Urothelium cell line (cell line): ENCODE measurements at regions not wholly inside any gene's neighbourhood (a gene's known extent, or its start where the extent isn't known, plus 50 kb on each side); places are given as distances from the start of the nearest gene placed in this dataset.

ENCODE experiments used
- DNase-seq: peaks from one replicate; pipeline ENCODE4 v3.0.0; 2011; ENCODE audit warnings: low spot score, mixed read lengths
- FAIRE-seq: peaks from 2 replicates; lab custom pipeline; 2011; peaks lifted over from hg19 to GRCh38; lab: Jason Lieb, UNC

DNA sequence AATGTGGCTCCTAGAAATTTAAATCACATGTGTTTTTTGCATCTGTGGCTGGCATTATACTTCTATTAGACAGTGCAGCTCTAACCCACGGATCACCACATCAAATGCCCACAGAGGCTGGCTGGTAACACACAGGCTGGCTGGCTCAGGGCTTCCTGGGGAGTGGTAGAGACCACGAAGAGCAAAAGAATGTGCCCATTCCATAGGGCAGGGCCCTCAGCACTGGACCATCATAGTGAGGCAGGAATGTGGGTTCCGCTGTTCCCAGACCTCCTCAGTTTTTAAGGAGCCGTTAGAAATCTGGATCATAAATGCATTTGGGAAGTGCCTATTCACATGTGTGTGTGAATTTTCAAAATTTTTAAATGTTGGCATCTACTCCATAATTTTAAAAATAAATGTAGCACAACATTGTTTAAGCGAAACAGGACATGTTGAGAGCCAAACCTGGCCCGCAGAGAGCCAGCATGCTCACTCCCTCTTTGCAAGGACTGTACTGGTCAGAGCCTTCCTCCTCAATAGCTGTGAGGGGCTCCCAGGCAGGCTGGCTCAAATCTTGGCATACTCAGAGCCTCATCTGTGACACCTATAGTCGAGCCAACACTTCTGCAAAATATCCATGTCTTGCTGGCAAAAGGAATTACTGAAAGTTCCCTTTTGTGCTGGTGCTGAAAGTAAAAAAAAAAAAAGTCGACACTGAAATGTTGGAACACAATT is 190.5 kb downstream of the FNDC1 start:
- FAIRE-seq (no peak), DNase-seq (no peak)

GRCh38 chr6:159358562-159358961 is 189.4 kb downstream of the FNDC1 start:
- FAIRE-seq (no peak), DNase-seq (no peak)

GRCh38 chr6:159357211-159357915 is 188.2 kb downstream of the FNDC1 start:
- FAIRE-seq: no peak
- no peak for DNase-seq

GRCh38 chr6:159353193-159353592 is 184.0 kb downstream of the FNDC1 start:
- DNase-seq (no peak), FAIRE-seq (no peak)

DNA sequence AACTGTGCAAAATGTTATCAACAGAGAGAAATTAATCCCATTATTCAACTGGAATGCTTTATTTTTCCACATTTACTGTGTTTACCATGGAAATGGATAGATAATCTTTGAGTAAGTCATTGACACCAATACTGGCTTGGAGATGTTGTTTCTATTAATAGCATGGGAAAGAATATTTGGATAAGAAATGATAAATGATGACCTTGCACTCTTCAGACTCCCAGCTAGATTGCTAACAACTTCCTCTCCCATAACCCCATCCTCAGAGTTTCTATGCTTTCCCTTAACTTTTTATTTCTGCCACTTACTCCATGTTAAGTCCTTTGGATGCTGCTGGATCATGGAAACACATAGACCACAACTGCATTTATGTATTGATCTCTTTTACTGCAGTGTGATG is 182.5 kb downstream of the FNDC1 start:
- FAIRE-seq: no peak
- DNase-seq: no peak

GRCh38 chr6:159349915-159350314 is 180.7 kb downstream of the FNDC1 start:
- DNase-seq: no peak
- no peak for FAIRE-seq

DNA sequence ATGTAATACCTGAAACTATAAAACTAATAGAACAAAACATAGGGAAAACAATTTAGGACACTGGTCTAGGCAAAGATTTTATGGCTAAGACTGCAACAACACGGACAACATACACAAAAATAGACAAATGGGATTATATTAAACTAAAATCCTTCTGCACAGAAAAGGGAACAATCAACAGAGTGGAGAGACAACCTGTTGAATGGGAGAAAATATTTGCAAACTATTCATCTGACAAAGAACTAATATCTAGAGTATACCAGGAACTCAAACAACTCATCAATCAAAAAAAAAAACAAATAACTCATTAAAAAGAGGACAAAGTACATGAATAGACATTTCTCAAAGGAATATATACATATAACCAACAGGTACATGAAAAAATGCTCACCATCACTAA is 174.5 kb downstream of the FNDC1 start:
- no peak for FAIRE-seq

GRCh38 chr6:159342146-159342545 is 172.9 kb downstream of the FNDC1 start:
- no peak for DNase-seq
- no peak for FAIRE-seq

More for the DNA sequence above, 174.5 kb downstream of the FNDC1 start:
- DNase-seq: no peak

GRCh38 chr6:159334068-159334467 is 164.9 kb downstream of the FNDC1 start:
- no peak for FAIRE-seq
- no peak for DNase-seq

GRCh38 chr6:159331451-159331850 is 162.3 kb downstream of the FNDC1 start:
- FAIRE-seq: no peak
- DNase-seq: no peak

DNA sequence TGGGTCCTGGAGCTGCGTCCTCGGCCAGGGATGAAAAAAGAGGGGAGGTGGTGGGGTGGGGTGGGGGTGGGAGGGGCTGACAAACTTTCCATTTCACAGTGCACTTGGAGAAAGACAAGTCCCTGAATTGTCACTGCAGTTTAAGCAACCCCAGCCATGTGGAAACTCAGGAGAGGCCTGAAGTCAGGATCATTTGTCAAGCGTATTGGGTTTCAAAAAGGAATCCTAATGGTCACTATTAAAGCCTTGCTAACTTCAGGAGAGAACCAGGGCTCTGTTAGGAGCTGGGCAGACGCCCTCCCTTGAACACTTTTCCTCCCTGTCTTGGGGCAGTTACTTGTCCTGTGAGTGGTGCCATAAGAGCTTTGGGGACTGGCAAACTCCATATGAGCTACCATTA is 159.9 kb downstream of the FNDC1 start:
- no peak for FAIRE-seq
- no peak for DNase-seq

DNA sequence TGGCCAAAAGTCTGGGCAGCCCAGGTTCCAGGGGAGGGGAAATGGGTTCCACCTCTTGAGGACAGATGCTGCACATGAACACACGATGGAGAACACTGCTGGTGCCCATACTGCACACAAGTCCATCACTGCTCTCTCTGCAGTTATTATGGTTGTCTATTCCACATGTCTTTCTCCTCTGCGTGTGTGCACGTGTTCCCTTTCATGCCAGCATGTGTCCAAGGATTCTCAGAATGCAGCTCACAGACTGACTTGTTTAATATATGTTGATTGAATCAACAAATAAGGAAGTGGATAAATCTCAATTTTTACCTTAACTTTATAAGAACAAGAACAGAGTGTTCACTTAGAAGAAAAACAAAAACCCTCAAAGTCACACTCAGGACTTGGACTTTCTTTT is 158.9 kb downstream of the FNDC1 start:
- FAIRE-seq (no peak), DNase-seq (no peak)

DNA sequence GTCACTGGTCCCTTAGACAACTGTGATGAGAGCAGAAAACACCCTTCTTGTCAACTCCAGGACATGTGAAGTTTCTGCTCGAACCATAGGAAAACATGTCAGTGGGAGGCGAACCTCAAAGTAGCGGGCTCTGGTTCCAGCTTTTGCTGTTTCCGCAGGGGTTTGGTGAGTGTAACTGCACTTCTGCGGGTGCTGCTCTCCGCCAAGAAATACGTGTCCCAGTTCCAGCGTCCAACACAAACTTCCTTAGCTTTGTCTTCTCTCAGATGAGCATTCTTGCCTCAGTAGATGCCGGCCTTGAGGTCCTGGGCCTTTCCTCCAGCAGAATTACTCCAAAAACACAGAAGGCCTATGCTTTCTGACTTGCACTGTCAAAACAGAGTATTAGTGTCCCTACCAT is 156.3 kb downstream of the FNDC1 start:
- FAIRE-seq (no peak), DNase-seq (no peak)

DNA sequence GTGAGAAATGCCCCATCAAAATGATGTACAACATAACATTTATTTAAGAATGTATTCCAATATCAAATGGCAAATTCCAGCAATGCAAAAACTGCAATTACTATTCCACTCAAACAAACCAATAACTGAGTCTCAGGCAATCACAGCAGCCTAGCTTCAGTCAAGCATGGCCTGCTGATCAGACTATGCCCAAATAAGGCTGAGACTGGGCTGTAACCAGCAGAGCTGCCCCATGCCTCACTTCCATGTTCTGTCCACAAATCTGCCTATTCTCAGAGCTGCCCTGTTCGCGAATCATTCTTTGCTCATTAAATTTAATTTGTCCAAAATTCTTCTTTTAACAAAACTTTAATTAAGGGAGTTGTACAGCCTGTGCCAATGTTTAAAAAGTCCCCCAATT is 155.4 kb downstream of the FNDC1 start:
- FAIRE-seq (no peak), DNase-seq (no peak)
